Tibial nerve (tissue), 4 donors: ENCODE measurements at regions not wholly inside any gene's neighbourhood (a gene's known extent, or its start where the extent isn't known, plus 50 kb on each side); places are given as distances from the start of the nearest gene placed in this dataset.

Experiments used
- DNase-seq, 2 donors: peaks; one replicate each; pipeline ENCODE4 v3.0.0-alpha.2; 2019; ENCODE audit warnings: low spot score in 2 of 2
- H3K27ac ChIP-seq, 4 donors: fragments of 200-600 bp; sonication (generic) in 3 of 4; one replicate each; pipeline ENCODE4 v1.5.1; 2017 to 2019; ENCODE audit warnings: mild to moderate bottlenecking in 1 of 4
- H3K27me3 ChIP-seq, 2 donors: fragments of 200-600 bp; sonication (generic) in 1 of 2; one replicate each; pipeline versions ENCODE4 v1.5.1 to v1.6.0; 2017 to 2019
- H3K36me3 ChIP-seq, 3 donors: fragments of 200-600 bp; sonication (generic); one replicate each; pipeline ENCODE4 v1.5.1; 2018 to 2019
- H3K4me1 ChIP-seq, 4 donors: fragments of 200-600 bp; sonication (generic) in 3 of 4; one replicate each; pipeline ENCODE4 v1.5.1; 2017 to 2019
- H3K4me3 ChIP-seq, 4 donors: fragments of 200-600 bp; sonication (generic) in 3 of 4; one replicate each; pipeline ENCODE4 v1.5.1; 2017 to 2019; ENCODE audit warnings: mild to moderate bottlenecking in 1 of 4, moderate library complexity in 1 of 4
- H3K9me3 ChIP-seq, 4 donors: fragments of 200-600 bp; sonication (generic) in 3 of 4; one replicate each; pipeline ENCODE4 v1.5.1; 2017 to 2019
- EP300 ChIP-seq, 2 donors: sonication (generic); formaldehyde crosslinking; IDR thresholded peaks; one replicate each; pipeline ENCODE4 v1.6.1; 2017; ENCODE audit warnings: antibody characterized with exemption in 2 of 2, mild to moderate bottlenecking in 1 of 2
- POLR2A ChIP-seq, 2 donors: fragments of 450-650 bp; IDR thresholded peaks; one replicate each; pipeline ENCODE4 v1.6.1; 2017; ENCODE audit warnings: antibody characterized with exemption in 2 of 2, mild to moderate bottlenecking in 2 of 2, moderate library complexity in 2 of 2
- WGBS, 2 donors: methylation state at CpG; one replicate each; pipeline ENCODE4 v1.1.5; 2018; 5-methylcytosine and 5-hydroxymethylcytosine counted together
- TF ChIP-seq, protein P1 (sequence below), 5 experiments: fragments of 200-600 bp in 3 of 5; fragments of 450-650 bp in 2 of 5; sonication (generic) in 3 of 5; IDR thresholded peaks; one replicate each; pipeline ENCODE4 v1.5.1; 2016 to 2019; ENCODE audit warnings: antibody characterized with exemption in 5 of 5, mild to moderate bottlenecking in 3 of 5, moderate library complexity in 2 of 5

DNA sequence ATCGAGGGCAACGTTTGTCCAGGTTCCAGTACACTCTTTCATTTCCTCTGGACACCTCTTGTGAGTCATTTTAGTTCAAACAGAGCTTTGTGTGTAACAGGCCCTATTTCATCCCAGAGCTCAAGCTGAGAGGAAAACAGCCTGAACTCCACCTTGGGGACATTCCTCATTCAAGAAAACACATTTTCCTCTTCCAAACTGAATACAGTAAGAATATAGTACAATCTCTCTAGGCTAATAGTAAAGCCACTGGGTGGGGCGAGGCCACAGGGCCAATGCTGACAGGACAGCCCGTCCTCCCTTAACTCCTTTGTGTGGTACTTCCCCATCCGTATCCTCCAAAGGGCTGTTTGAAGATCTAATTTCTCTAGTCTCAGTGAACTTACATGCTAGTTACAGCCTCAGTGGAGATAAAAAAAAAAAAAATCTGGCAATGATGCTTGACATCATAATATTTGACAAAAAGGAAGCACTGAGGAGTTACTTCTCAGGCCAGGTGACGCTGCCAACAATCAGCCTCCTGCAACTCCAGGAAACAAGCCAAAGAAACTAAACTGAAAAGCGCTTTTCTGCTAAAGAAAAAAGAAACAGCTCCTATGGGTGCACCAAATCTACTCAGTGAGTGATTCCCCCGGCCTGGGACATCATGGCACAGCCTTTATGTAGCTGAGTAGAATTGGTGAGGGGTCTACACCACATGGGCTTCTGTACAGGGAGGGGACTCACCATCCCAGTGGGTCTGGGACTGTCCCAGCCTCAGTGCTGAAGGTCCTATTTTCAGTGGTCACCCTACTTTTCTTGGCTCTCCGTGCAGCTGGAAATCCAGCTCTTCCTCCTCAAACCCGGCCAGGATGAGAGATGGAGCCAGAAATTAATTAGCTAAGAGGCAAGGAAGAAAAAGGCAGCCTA is 238.2 kb upstream of the NEBL start:
- Histone ChIP-seq H3K27ac (peak overlapping the region in 1 of 4 donors; percentile 8), H3K27me3 (no peaks in the 10 kb centered on the region), H3K4me3 (no peak overlapping the region), H3K36me3 (no peaks in the 10 kb centered on the region), H3K4me1 (peaks cover 0 to 7% (median 0%) of the 10 kb centered on the region in 4 donors), H3K9me3 (no peaks in the 10 kb centered on the region)
- TF ChIP-seq, protein P1, sequence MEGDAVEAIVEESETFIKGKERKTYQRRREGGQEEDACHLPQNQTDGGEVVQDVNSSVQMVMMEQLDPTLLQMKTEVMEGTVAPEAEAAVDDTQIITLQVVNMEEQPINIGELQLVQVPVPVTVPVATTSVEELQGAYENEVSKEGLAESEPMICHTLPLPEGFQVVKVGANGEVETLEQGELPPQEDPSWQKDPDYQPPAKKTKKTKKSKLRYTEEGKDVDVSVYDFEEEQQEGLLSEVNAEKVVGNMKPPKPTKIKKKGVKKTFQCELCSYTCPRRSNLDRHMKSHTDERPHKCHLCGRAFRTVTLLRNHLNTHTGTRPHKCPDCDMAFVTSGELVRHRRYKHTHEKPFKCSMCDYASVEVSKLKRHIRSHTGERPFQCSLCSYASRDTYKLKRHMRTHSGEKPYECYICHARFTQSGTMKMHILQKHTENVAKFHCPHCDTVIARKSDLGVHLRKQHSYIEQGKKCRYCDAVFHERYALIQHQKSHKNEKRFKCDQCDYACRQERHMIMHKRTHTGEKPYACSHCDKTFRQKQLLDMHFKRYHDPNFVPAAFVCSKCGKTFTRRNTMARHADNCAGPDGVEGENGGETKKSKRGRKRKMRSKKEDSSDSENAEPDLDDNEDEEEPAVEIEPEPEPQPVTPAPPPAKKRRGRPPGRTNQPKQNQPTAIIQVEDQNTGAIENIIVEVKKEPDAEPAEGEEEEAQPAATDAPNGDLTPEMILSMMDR (IDR thresholded peaks at IDR 0.05): no peak
- TF ChIP-seq EP300 (IDR thresholded peaks at IDR 0.05) (no peak), POLR2A (IDR thresholded peaks at IDR 0.05) (no peak)
- 50 to 60% methylated on average over 10 of the region's 10 CpGs for WGBS, 2 donors
- DNase-seq: no peak

DNA sequence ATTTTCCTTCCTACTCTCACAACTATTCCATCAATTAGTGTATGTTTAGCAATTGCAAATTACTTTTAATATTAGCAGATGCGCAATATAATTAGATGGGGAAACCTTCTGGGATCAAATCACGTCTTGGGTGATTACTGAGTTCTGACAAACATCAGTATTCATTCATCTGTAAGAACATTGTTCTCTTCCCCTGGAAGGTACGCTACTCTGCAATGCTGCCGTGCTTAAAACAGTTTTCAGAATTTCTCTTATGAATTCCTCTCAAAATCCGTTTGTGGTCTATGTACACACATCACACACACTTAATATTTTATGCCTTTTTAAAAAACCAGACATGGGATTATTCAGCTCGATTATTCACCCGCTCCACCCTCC is 237.5 kb upstream of the NEBL start:
- no peak for TF ChIP-seq EP300 (IDR thresholded peaks at IDR 0.05)
- TF ChIP-seq POLR2A (IDR thresholded peaks at IDR 0.05): no peak
- TF ChIP-seq, protein P1 (IDR thresholded peaks at IDR 0.05): no peak
- no peaks in the 10 kb centered on the region for H3K27me3 ChIP-seq
- no peak overlapping the region for H3K27ac ChIP-seq
- H3K4me1 ChIP-seq: peaks cover 0 to 7% (median 0%) of the 10 kb centered on the region in 4 donors
- no peaks in the 10 kb centered on the region for H3K36me3 ChIP-seq
- H3K9me3 ChIP-seq: no peaks in the 10 kb centered on the region
- H3K4me3 ChIP-seq: no peak overlapping the region
- DNase-seq: no peak
- 67% methylated on average over 7 of the region's 7 CpGs for WGBS, 2 donors

DNA sequence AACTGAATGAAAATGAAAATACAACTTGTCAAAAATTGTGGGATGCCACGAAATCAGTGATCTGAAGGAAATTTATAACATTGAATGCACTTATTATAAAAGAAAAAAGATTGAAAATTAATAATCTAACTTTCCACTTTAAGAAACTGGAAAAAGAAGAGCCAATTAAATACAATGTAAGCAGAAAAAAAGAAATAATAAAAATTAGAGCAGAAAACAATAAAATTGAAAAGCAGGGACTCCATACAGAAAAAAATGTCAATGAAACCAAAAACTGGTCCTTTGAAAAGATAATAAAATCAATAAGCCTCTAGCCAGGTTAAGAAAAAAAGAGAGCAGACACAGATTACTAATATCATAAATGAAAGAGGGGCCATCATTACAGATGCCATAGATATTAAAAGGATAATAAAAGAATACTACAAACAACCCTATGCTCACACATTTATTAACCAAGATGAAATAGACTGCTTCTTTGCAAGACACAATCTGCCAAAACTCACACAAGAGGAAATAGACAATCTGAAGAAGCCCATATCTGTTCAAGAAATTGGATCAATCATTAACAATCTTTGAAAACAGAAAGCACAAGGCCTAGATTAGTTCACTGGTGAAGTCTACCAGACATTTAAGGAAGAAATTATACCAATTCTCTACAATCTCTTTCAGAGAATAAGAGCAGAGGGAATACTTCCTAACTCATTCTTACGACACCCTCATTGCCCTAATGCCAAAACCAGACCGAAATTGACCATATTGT is 233.8 kb upstream of the NEBL start:
- no peaks in the 10 kb centered on the region for H3K27me3 ChIP-seq
- no peaks in the 10 kb centered on the region for H3K36me3 ChIP-seq
- TF ChIP-seq EP300 (IDR thresholded peaks at IDR 0.05) (no peak), POLR2A (IDR thresholded peaks at IDR 0.05) (no peak)
- TF ChIP-seq, protein P1 (IDR thresholded peaks at IDR 0.05): no peak
- whole genome bisulfite sequencing, 2 donors: 83 to 93% methylated on average over 3 of the region's 3 CpGs
- H3K9me3 ChIP-seq: peaks cover 0 to 5% (median 0%) of the 10 kb centered on the region in 4 donors
- no peak overlapping the region for H3K4me3 ChIP-seq
- DNase-seq: no peak
- H3K4me1 ChIP-seq: peaks cover 0 to 5% (median 0%) of the 10 kb centered on the region in 4 donors
- no peak overlapping the region for H3K27ac ChIP-seq

DNA sequence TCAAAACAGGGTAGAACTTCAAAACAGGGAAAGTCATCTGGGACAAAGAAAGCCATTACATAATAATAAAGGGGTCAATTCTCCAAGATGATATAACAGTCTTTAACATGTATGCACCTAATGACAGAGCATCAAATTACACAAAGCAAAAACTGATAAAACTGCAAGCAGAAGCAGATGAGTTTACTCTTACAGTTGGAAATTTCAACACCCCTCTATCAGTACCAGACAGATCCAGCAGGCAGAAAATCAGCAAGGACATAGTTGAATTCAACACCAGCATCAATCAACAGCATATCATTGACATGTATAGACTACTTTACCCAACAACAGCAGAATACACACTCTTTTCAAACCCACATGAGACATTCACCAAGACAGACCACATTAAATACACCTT is 233.0 kb upstream of the NEBL start:
- Histone ChIP-seq H3K27me3 (no peaks in the 10 kb centered on the region), H3K36me3 (no peaks in the 10 kb centered on the region)
- no peak for TF ChIP-seq EP300 (IDR thresholded peaks at IDR 0.05)
- TF ChIP-seq POLR2A (IDR thresholded peaks at IDR 0.05): no peak
- TF ChIP-seq, protein P1 (IDR thresholded peaks at IDR 0.05): no peak

More for the DNA sequence above, 233.0 kb upstream of the NEBL start:
- Histone ChIP-seq H3K9me3 (peaks cover 0 to 5% (median 0%) of the 10 kb centered on the region in 4 donors), H3K4me1 (no peaks in the 10 kb centered on the region), H3K27ac (no peak overlapping the region), H3K4me3 (no peak overlapping the region)
- DNase-seq: no peak
